Activated B cell treated with CpG ODN at 0.5 μM for 24 hours (primary cell): ENCODE measurements at regions not wholly inside any gene's neighbourhood (a gene's known extent, or its start where the extent isn't known, plus 50 kb on each side); places are given as distances from the start of the nearest gene placed in this dataset.

Experiments used
- ATAC-seq: fragments of 200-7000 bp; cut with Tn5 transposase; one replicate; pipeline ENCODE4 v1.10.0; 2021; ENCODE audit warnings: low read depth, mild to moderate bottlenecking, moderate library complexity
- CTCF ChIA-PET: fragments of 350-600 bp; sonication (Branson Sonifier 250); formaldehyde crosslinking; loops from one replicate; lab custom pipeline; 2021; ENCODE audit warnings: antibody characterized with exemption; lab: Charles Lee
- POLR2A ChIA-PET: fragments of 350-600 bp; sonication (Branson Sonifier 250); formaldehyde crosslinking; loops from one replicate; lab custom pipeline; 2021; ENCODE audit warnings: antibody characterized with exemption; lab: Charles Lee
- DNase-seq: peaks from one replicate; pipeline ENCODE4 v3.0.0; 2022
- H3K27ac Mint-ChIP-seq: one replicate; pipeline ENCODE4 v1.8.0; 2020; ENCODE audit warnings: mixed read lengths
- H3K27me3 Mint-ChIP-seq: one replicate; pipeline ENCODE4 v1.8.0; 2021; ENCODE audit warnings: mixed read lengths
- H3K36me3 Mint-ChIP-seq: one replicate; pipeline ENCODE4 v1.8.0; 2021; ENCODE audit warnings: low read depth, mixed read lengths
- H3K4me1 Mint-ChIP-seq: one replicate; pipeline ENCODE4 v1.8.0; 2021; ENCODE audit warnings: mixed read lengths
- H3K4me3 Mint-ChIP-seq: one replicate; pipeline ENCODE4 v1.8.0; 2020; ENCODE audit warnings: mild to moderate bottlenecking, mixed read lengths
- H3K9me3 Mint-ChIP-seq: one replicate; pipeline ENCODE4 v1.8.0; 2020; ENCODE audit warnings: mixed read lengths
- CTCF ChIP-seq: fragments of 200-600 bp; IDR thresholded peaks from one replicate; pipeline ENCODE4 v1.8.0; 2022; ENCODE audit warnings: antibody characterized with exemption, mild to moderate bottlenecking
- intact Hi-C: fragments of 100-400 bp; cut with micrococcal nuclease; formaldehyde crosslinking; loops from one replicate; pipeline ENCODE4 v1.15.1; 2024

DNA sequence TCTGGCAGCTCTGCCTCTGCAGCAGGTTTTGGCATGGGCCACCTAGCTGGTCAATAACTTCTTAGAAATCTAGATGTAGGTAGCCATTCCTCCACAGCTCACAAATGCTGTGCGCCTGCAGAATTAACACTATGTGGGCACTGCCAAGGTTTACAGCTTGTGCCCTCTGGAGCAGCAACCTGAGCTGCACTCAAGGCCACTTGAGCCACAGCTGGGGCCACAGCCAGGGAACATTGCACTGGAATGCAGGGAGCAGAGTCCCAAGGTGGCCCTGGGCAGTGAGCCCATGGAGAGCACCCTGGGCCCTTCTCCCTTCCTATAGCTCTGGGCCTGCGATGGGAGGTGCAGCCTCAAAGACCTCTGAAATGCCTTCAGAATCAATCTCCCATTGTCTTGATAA, 365.3 kb downstream of the SATB2 start:
- no peaks in the 10 kb centered on the region for H3K27me3 Mint-ChIP-seq
- no peak overlapping the region for H3K4me3 Mint-ChIP-seq
- H3K27ac Mint-ChIP-seq, result no peak overlapping the region
- intact Hi-C loops, result no loop called here
- H3K4me1 Mint-ChIP-seq, result no peaks in the 10 kb centered on the region
- ChIA-PET POLR2A (no interaction called here), CTCF (interaction anchor here (0.6 kb wide), 1 partner anchor 546 kb away, joined by 3 read pairs; no protein-coding TSS in a partner anchor)
- H3K36me3 Mint-ChIP-seq, result no peaks in the 10 kb centered on the region
- no peaks in the 10 kb centered on the region for H3K9me3 Mint-ChIP-seq
- DNase-seq (no peak), ATAC-seq (no peak)
- TF ChIP-seq CTCF, result no peak

DNA sequence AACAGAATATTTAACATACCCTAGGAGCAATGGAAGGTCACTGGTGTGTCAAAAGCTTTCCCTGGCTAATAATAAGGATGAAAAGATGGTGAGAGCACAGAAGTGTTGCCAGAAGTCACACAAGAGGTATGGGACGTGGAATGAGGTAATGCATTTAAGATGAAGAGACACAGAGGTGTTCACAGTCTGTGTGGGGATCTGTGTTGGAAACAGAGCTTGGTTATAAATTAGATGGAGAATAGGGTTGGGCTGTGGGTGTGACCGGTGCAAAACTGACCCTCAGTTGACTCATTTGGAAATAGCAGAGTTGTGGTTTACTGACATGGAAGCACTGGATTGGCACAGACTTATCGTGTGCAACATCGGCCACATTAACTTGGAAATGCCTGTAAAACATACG, 372.5 kb downstream of the SATB2 start:
- Mint-ChIP-seq H3K4me3 (no peak overlapping the region), H3K36me3 (no peaks in the 10 kb centered on the region), H3K9me3 (no peaks in the 10 kb centered on the region), H3K27ac (no peak overlapping the region), H3K4me1 (no peaks in the 10 kb centered on the region), H3K27me3 (no peaks in the 10 kb centered on the region)
- ATAC-seq (no peak), DNase-seq (no peak)
- intact Hi-C loops, result no loop called here
- CTCF ChIA-PET, result no interaction called here
- TF ChIP-seq CTCF, result no peak
- POLR2A ChIA-PET, result no interaction called here

GRCh38 chr2:199070322-199070949, 387.3 kb downstream of the SATB2 start:
- DNase-seq (no peak), ATAC-seq (no peak)
- H3K36me3 Mint-ChIP-seq, result no peaks in the 10 kb centered on the region
- TF ChIP-seq CTCF, result no peak
- no peaks in the 10 kb centered on the region for H3K9me3 Mint-ChIP-seq
- intact Hi-C loops, result no loop called here
- ChIA-PET CTCF (no interaction called here), POLR2A (no interaction called here)
- no peaks in the 10 kb centered on the region for H3K27me3 Mint-ChIP-seq
- no peak overlapping the region for H3K4me3 Mint-ChIP-seq
- H3K4me1 Mint-ChIP-seq, result no peaks in the 10 kb centered on the region
- H3K27ac Mint-ChIP-seq, result no peak overlapping the region

- no peak overlapping the region for H3K27ac Mint-ChIP-seq
- DNase-seq (no peak), ATAC-seq (no peak)
- no peak for TF ChIP-seq CTCF
- H3K27me3 Mint-ChIP-seq, result no peaks in the 10 kb centered on the region
- no peaks in the 10 kb centered on the region for H3K36me3 Mint-ChIP-seq
- intact Hi-C loops, result no loop called here
- ChIA-PET CTCF (no interaction called here), POLR2A (no interaction called here)
- no peak overlapping the region for H3K4me3 Mint-ChIP-seq
- peaks cover 16% of the 10 kb centered on the region for H3K9me3 Mint-ChIP-seq
- no peaks in the 10 kb centered on the region for H3K4me1 Mint-ChIP-seq
These were observed 393.5 kb downstream of the SATB2 start for GRCh38 chr2:199064201-199064600.

DNA sequence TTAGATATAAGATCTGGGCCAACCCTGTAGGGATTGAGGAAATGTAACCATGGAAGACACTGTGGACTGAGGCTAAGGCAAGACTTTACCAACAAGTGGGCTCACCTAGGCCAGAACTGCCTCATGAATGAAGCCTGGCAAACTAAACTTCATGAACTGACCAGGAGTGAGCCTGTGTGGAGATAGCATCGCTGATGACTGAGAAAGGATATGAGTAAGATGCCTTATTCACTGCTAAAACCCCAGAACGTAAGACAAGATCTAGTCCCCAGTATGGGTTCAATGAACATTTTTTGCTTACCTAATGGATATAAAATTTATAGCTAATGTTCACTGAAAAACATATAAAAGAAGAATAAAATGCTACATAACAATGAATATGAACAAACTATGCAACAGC, 399.8 kb downstream of the SATB2 start:
- CTCF ChIA-PET, result no interaction called here
- Mint-ChIP-seq H3K27me3 (no peaks in the 10 kb centered on the region), H3K27ac (no peak overlapping the region), H3K9me3 (peaks cover 11% of the 10 kb centered on the region), H3K4me1 (no peaks in the 10 kb centered on the region), H3K4me3 (no peak overlapping the region), H3K36me3 (no peaks in the 10 kb centered on the region)
- POLR2A ChIA-PET, result no interaction called here
- no peak for ATAC-seq
- intact Hi-C loops, result no loop called here
- no peak for DNase-seq
- no peak for TF ChIP-seq CTCF
